ENCODE measurements at regions not wholly inside any gene's neighbourhood (a gene's known extent, or its start where the extent isn't known, plus 50 kb on each side); places are given as distances from the start of the nearest gene placed in this dataset.
"Not testable (repeated sequence)": the region's sequence is repeated elsewhere in the genome, so short reads cannot be mapped to it uniquely, and the experiment has no call there.

- no peaks in the 10 kb centered on the region for H3K36me3 ChIP-seq (ENCODE audit: control insufficient read depth in 3 of 3, insufficient read depth in 2 of 3, low read depth in 1 of 3, low read length in 3 of 3)
- H3K27me3 ChIP-seq (ENCODE audit: control insufficient read depth in 3 of 3, insufficient read depth in 3 of 3, low read length in 3 of 3), result no peaks in the 10 kb centered on the region
- no peak overlapping the region for H3K27ac ChIP-seq (ENCODE audit: low read depth in 1 of 3, low read length in 2 of 3)
- H3K9me3 ChIP-seq (ENCODE audit: control insufficient read depth in 2 of 2, insufficient read depth in 1 of 2, low read depth in 1 of 2, low read length in 1 of 2), result peaks cover 0 to 17% of the 10 kb centered on the region in 2 donors
- H3K4me3 ChIP-seq (ENCODE audit: low read depth in 1 of 3, low read length in 3 of 3), result no peak overlapping the region
- no peaks in the 10 kb centered on the region for H3K4me1 ChIP-seq (ENCODE audit: control insufficient read depth in 3 of 3, insufficient read depth in 2 of 3, low read depth in 1 of 3, low read length in 2 of 3)
- DNase-seq, result no peak
- 3 to 17% (median 8%) methylated on average over 1 of the region's 1 CpG for WGBS, 3 donors
- FAIRE-seq, result no peak
These were observed 1186.6 kb downstream of the MRPL39 start for GRCh38 chr21:24420689-24421088.

GRCh38 chr21:24419641-24420040, 1187.6 kb downstream of the MRPL39 start:
- H3K9me3 ChIP-seq (ENCODE audit: control insufficient read depth in 2 of 2, insufficient read depth in 1 of 2, low read depth in 1 of 2, low read length in 1 of 2), result peaks cover 0 to 17% of the 10 kb centered on the region in 2 donors
- not testable (repeated sequence) for H3K4me3 ChIP-seq (ENCODE audit: low read depth in 1 of 3, low read length in 3 of 3); DNase-seq; H3K27me3 ChIP-seq (ENCODE audit: control insufficient read depth in 3 of 3, insufficient read depth in 3 of 3, low read length in 3 of 3); FAIRE-seq; H3K4me1 ChIP-seq (ENCODE audit: control insufficient read depth in 3 of 3, insufficient read depth in 2 of 3, low read depth in 1 of 3, low read length in 2 of 3); H3K36me3 ChIP-seq (ENCODE audit: control insufficient read depth in 3 of 3, insufficient read depth in 2 of 3, low read depth in 1 of 3, low read length in 3 of 3); H3K27ac ChIP-seq (ENCODE audit: low read depth in 1 of 3, low read length in 2 of 3)

GRCh38 chr21:24418671-24419070, 1188.6 kb downstream of the MRPL39 start:
- Histone ChIP-seq H3K36me3 (ENCODE audit: control insufficient read depth in 3 of 3, insufficient read depth in 2 of 3, low read depth in 1 of 3, low read length in 3 of 3) (no peaks in the 10 kb centered on the region), H3K4me3 (ENCODE audit: low read depth in 1 of 3, low read length in 3 of 3) (no peak overlapping the region), H3K9me3 (ENCODE audit: control insufficient read depth in 2 of 2, insufficient read depth in 1 of 2, low read depth in 1 of 2, low read length in 1 of 2) (peaks cover 0 to 17% of the 10 kb centered on the region in 2 donors), H3K27me3 (ENCODE audit: control insufficient read depth in 3 of 3, insufficient read depth in 3 of 3, low read length in 3 of 3) (no peaks in the 10 kb centered on the region), H3K27ac (ENCODE audit: low read depth in 1 of 3, low read length in 2 of 3) (no peak overlapping the region), H3K4me1 (ENCODE audit: control insufficient read depth in 3 of 3, insufficient read depth in 2 of 3, low read depth in 1 of 3, low read length in 2 of 3) (no peaks in the 10 kb centered on the region)
- DNase-seq (no peak), FAIRE-seq (no peak)

- no peaks in the 10 kb centered on the region for H3K27me3 ChIP-seq (ENCODE audit: control insufficient read depth in 3 of 3, insufficient read depth in 3 of 3, low read length in 3 of 3)
- no peak for DNase-seq
- H3K4me1 ChIP-seq (ENCODE audit: control insufficient read depth in 3 of 3, insufficient read depth in 2 of 3, low read depth in 1 of 3, low read length in 2 of 3), result no peaks in the 10 kb centered on the region
- H3K9me3 ChIP-seq (ENCODE audit: control insufficient read depth in 2 of 2, insufficient read depth in 1 of 2, low read depth in 1 of 2, low read length in 1 of 2), result no peaks in the 10 kb centered on the region
- H3K4me3 ChIP-seq (ENCODE audit: low read depth in 1 of 3, low read length in 3 of 3), result no peak overlapping the region
- FAIRE-seq, result no peak
- H3K36me3 ChIP-seq (ENCODE audit: control insufficient read depth in 3 of 3, insufficient read depth in 2 of 3, low read depth in 1 of 3, low read length in 3 of 3), result no peaks in the 10 kb centered on the region
- H3K27ac ChIP-seq (ENCODE audit: low read depth in 1 of 3, low read length in 2 of 3), result no peak overlapping the region
These were observed 1195.9 kb downstream of the MRPL39 start for GRCh38 chr21:24411429-24411828.

- Histone ChIP-seq H3K4me3 (ENCODE audit: low read depth in 1 of 3, low read length in 3 of 3) (no peak overlapping the region), H3K27ac (ENCODE audit: low read depth in 1 of 3, low read length in 2 of 3) (no peak overlapping the region), H3K9me3 (ENCODE audit: control insufficient read depth in 2 of 2, insufficient read depth in 1 of 2, low read depth in 1 of 2, low read length in 1 of 2) (no peaks in the 10 kb centered on the region), H3K27me3 (ENCODE audit: control insufficient read depth in 3 of 3, insufficient read depth in 3 of 3, low read length in 3 of 3) (no peaks in the 10 kb centered on the region), H3K4me1 (ENCODE audit: control insufficient read depth in 3 of 3, insufficient read depth in 2 of 3, low read depth in 1 of 3, low read length in 2 of 3) (no peaks in the 10 kb centered on the region), H3K36me3 (ENCODE audit: control insufficient read depth in 3 of 3, insufficient read depth in 2 of 3, low read depth in 1 of 3, low read length in 3 of 3) (no peaks in the 10 kb centered on the region)
- DNase-seq, result no peak
- FAIRE-seq, result no peak
- WGBS, 3 donors, result 64 to 73% (median 69%) methylated on average over 3 of the region's 3 CpGs
These were observed 1204.1 kb downstream of the MRPL39 start for GRCh38 chr21:24403221-24403620.

GRCh38 chr21:24395320-24395923, 1211.9 kb downstream of the MRPL39 start:
- DNase-seq, result no peak

GRCh38 chr21:24375201-24375600, 1232.1 kb downstream of the MRPL39 start:
- H3K4me3 ChIP-seq (ENCODE audit: low read depth in 1 of 3, low read length in 3 of 3), result no peak overlapping the region
- no peak for FAIRE-seq
- H3K27ac ChIP-seq (ENCODE audit: low read depth in 1 of 3, low read length in 2 of 3), result no peak overlapping the region
- no peaks in the 10 kb centered on the region for H3K36me3 ChIP-seq (ENCODE audit: control insufficient read depth in 3 of 3, insufficient read depth in 2 of 3, low read depth in 1 of 3, low read length in 3 of 3)
- H3K27me3 ChIP-seq (ENCODE audit: control insufficient read depth in 3 of 3, insufficient read depth in 3 of 3, low read length in 3 of 3), result no peaks in the 10 kb centered on the region
- WGBS, 3 donors, result 42 to 68% (median 65%) methylated on average over 3 of the region's 3 CpGs
- no peaks in the 10 kb centered on the region for H3K4me1 ChIP-seq (ENCODE audit: control insufficient read depth in 3 of 3, insufficient read depth in 2 of 3, low read depth in 1 of 3, low read length in 2 of 3)
- peaks cover 0 to 2% of the 10 kb centered on the region in 2 donors for H3K9me3 ChIP-seq (ENCODE audit: control insufficient read depth in 2 of 2, insufficient read depth in 1 of 2, low read depth in 1 of 2, low read length in 1 of 2)
- no peak for DNase-seq

More at GRCh38 chr21:24395320-24395923, 1211.9 kb downstream of the MRPL39 start:
- no peaks in the 10 kb centered on the region for H3K9me3 ChIP-seq (ENCODE audit: control insufficient read depth in 2 of 2, insufficient read depth in 1 of 2, low read depth in 1 of 2, low read length in 1 of 2)
- whole genome bisulfite sequencing, 3 donors, result 29 to 47% (median 40%) methylated on average over 2 of the region's 2 CpGs
- no peaks in the 10 kb centered on the region for H3K27me3 ChIP-seq (ENCODE audit: control insufficient read depth in 3 of 3, insufficient read depth in 3 of 3, low read length in 3 of 3)
- no peaks in the 10 kb centered on the region for H3K36me3 ChIP-seq (ENCODE audit: control insufficient read depth in 3 of 3, insufficient read depth in 2 of 3, low read depth in 1 of 3, low read length in 3 of 3)
- H3K4me3 ChIP-seq (ENCODE audit: low read depth in 1 of 3, low read length in 3 of 3), result no peak overlapping the region
- FAIRE-seq, result no peak
- no peak overlapping the region for H3K27ac ChIP-seq (ENCODE audit: low read depth in 1 of 3, low read length in 2 of 3)
- H3K4me1 ChIP-seq (ENCODE audit: control insufficient read depth in 3 of 3, insufficient read depth in 2 of 3, low read depth in 1 of 3, low read length in 2 of 3), result no peaks in the 10 kb centered on the region

- H3K9me3 ChIP-seq (ENCODE audit: control insufficient read depth in 2 of 2, insufficient read depth in 1 of 2, low read depth in 1 of 2, low read length in 1 of 2), result peaks cover 0 to 2% of the 10 kb centered on the region in 2 donors
- no peak overlapping the region for H3K27ac ChIP-seq (ENCODE audit: low read depth in 1 of 3, low read length in 2 of 3)
- DNase-seq (no peak), FAIRE-seq (no peak)
- H3K4me1 ChIP-seq (ENCODE audit: control insufficient read depth in 3 of 3, insufficient read depth in 2 of 3, low read depth in 1 of 3, low read length in 2 of 3), result no peaks in the 10 kb centered on the region
- no peak overlapping the region for H3K4me3 ChIP-seq (ENCODE audit: low read depth in 1 of 3, low read length in 3 of 3)
- H3K27me3 ChIP-seq (ENCODE audit: control insufficient read depth in 3 of 3, insufficient read depth in 3 of 3, low read length in 3 of 3), result no peaks in the 10 kb centered on the region
- WGBS, 3 donors, result 84 to 88% (median 85%) methylated on average over 4 of the region's 4 CpGs
- no peaks in the 10 kb centered on the region for H3K36me3 ChIP-seq (ENCODE audit: control insufficient read depth in 3 of 3, insufficient read depth in 2 of 3, low read depth in 1 of 3, low read length in 3 of 3)
These were observed 1234.8 kb downstream of the MRPL39 start for GRCh38 chr21:24372506-24372905.

GRCh38 chr21:24369746-24370145, 1237.5 kb downstream of the MRPL39 start:
- Histone ChIP-seq H3K36me3 (ENCODE audit: control insufficient read depth in 3 of 3, insufficient read depth in 2 of 3, low read depth in 1 of 3, low read length in 3 of 3) (no peaks in the 10 kb centered on the region), H3K27me3 (ENCODE audit: control insufficient read depth in 3 of 3, insufficient read depth in 3 of 3, low read length in 3 of 3) (no peaks in the 10 kb centered on the region), H3K4me3 (ENCODE audit: low read depth in 1 of 3, low read length in 3 of 3) (no peak overlapping the region), H3K27ac (ENCODE audit: low read depth in 1 of 3, low read length in 2 of 3) (no peak overlapping the region), H3K9me3 (ENCODE audit: control insufficient read depth in 2 of 2, insufficient read depth in 1 of 2, low read depth in 1 of 2, low read length in 1 of 2) (no peaks in the 10 kb centered on the region), H3K4me1 (ENCODE audit: control insufficient read depth in 3 of 3, insufficient read depth in 2 of 3, low read depth in 1 of 3, low read length in 2 of 3) (no peaks in the 10 kb centered on the region)
- FAIRE-seq (no peak), DNase-seq (no peak)
- WGBS, 3 donors, result 60 to 74% (median 66%) methylated on average over 1 of the region's 1 CpG
